ENCODE measurements at regions not wholly inside any gene's neighbourhood (a gene's known extent, or its start where the extent isn't known, plus 50 kb on each side); places are given as distances from the start of the nearest gene placed in this dataset.

DNA sequence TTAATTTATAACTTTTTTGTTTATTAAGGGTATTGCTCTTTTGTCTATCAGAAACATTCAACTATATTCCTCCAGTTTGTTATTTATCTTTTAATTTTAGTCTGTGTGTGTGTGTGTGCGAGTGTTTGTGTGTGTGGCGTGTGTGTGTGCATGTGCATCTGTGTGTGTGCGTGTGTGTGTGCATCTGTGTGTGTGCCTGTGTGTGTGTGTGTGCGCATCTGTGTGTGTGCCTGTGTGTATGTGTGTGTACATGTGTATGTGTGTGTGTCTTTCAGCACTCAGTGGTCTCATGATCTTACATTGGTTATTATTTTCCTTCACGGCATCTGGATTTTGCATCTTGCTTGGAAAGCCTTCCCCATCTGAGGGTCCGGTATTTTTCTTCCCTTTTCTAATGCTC lies 281.1 kb upstream of the RTL1 start:
- DNase-seq, result no peak

DNA sequence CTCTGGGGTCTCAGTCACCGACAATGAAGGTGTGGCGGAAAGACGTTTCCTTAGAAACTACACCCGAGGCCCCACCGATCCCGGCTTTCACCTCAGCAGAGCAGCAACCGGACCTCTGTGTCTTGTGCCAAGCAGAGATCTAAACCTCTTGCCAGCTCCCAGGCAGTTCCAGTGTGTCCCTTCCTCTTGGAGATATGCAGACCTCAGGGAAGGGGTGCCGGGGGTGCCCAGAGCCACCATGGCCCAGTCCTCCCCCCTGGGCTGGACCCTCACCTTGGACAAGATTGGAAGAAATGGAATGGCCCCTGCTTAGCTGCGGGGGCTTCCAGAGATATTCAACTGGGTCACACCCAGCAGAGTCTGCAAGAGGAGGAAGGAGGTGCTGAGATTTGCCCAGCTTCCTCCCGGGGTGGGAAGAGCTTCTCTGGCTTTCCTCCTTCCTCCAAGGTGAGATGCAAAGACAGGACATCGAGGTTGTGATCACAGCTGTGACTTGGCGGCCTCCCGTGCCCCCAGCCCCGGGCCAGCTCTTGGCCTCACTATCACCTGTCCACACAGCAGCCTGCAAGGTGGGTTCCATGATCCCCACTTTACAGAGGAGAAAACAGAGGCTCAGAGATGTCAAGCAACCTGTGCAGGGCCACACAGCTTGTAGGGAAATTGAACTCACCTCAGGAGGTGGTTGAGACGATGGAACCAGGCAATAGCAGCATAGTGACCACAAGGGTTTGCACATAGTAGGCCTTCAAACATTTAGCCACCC lies 281.7 kb upstream of the RTL1 start:
- no peak for DNase-seq

DNA sequence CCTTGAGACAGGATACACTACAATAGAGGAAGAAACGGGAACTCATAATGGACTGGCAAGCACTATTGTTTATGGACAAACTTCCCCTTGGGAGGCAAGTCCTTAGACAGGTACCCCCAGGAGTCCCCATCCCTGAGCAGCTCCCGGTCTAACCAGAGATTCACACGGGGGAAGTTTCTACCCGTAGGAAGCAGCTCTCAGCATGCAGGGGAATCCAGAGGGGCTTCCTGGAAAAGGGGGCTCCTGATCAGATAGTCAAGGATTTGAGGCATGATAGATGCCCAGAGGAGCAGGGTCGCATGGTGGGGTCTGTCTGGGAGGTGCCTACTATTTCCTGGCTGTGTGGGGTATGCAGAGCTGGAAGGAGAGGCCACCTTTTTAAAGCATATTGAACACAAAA lies 282.4 kb upstream of the RTL1 start:
- DNase-seq, result no peak

DNA sequence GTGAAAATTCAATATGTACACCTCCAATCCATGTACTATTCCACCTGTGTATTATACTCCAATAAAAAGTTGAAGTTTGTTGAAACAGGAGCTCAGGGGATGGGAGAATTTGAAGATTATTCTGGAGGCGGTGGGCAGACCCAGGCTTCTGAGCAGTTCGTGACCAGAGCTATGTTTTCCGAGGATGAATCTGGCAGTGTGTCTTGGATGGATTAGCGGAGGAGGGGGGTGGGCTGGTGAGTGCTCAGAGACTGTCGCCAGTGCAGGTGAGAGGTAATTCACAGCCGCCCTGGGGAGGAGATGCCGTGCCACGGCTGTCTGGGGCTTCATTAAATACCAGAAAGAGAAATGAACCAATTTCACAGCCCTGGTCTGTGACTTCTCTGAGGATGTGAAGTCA lies 283.0 kb upstream of the RTL1 start:
- DNase-seq, result no peak

DNA sequence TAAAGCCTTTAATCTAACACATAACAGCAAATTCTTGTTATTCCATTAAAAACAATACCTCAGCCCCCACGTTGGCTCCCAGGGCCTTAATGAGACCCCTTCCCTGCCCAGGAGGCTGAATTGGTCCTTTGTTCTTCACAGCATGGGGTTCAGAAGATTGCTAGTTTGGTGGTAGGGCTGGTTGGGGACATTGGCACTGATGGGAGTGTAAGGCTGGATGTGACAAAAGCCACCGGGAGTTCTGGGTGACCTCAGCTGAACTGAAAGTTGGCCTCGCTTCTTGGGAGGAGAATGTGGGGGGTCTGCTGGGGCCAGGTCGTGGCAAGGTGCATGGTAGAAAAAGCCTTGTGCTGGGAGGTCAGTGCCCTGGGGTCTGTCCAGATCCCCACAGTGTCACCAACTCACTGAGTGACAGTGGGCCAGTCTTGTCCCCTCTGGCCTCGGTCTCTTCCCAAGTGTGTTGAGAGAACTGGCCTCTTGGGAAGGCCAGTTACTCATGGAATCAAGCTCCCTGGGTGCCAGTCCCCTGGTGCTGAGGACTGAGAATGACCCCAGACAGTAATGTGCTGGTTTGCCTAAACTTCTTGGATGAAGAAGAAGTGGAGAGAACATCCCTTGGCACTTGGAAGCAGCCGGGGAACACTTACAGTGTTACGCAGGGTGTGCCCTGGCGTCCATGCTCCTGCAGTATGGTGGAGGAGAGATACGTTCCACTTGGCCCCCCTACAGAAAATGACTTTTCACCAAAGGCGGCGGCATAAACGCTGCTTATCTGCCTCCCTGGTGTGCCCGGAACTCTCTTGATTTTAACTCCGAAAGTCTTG lies 283.7 kb upstream of the RTL1 start:
- DNase-seq, result no peak

DNA sequence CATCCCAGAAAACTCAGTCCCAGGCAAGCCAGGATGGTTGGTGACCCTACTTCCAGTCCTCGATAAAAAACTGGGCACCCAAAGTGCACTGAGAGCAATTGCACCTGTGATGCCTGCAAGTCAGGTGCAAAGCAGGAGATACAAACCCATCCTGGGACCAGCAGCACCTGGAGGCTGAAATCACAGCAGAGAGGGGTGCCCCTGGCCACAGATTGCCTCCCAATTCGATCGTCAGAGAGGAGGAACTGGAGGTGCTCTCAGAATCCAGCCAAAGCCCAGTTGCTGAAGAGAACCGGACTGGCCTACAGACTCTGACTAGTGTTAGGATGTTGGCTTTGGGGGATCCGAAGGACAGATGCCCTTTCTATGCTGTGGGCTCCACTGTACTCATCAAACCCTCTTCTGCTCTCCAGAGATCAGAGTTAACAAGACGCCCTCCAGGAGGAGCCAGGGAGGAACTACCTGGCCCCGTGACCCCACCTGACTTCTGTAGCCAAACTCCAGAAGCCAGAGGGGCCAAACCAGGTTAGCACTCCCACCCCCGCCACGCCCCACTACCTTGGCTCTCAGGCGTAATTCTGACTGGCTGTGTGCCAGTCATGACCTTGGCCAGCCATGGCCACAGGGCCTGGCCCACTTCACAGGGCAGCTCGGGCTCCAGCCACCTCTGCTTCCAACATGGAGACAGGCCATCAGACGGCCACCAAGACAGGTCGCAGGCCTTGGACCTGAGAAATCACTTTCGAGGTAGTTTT lies 284.5 kb upstream of the RTL1 start:
- no peak for DNase-seq

DNA sequence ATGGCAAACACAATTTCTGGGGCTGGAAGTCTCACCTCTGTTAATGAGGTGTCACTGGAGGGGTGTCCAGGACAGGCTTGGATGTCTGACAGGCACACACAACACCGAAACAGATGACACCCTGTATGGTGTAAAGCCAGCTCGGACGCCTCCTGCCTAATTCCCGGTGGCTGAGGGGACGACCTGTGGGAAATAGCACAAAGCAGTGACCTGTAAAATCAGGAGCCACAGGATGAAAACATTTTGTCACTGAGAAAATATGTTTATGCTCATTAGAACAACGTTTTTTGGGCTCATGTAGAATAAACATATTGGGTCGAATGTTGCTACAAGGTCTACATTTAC lies 285.0 kb upstream of the RTL1 start:
- no peak for DNase-seq

DNA sequence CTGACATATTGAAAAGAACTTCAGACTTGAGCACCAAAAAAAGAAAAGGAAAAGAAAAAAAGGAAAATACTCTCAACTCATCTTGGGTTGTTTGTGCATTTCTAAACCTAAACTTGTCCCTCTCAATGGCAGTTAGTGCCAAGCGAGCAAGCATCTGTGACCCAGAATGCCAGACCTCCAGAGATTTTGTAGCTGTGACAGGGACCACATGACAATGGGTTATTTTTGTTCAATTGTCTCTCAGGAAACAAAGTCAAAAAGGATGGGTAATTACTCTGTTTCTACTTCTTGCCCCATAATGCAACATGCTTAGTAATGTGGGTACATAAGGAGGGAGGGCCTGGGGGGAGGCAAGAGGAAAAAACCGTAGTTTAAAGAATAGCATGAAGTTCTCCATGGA lies 285.7 kb upstream of the RTL1 start:
- no peak for DNase-seq

DNA sequence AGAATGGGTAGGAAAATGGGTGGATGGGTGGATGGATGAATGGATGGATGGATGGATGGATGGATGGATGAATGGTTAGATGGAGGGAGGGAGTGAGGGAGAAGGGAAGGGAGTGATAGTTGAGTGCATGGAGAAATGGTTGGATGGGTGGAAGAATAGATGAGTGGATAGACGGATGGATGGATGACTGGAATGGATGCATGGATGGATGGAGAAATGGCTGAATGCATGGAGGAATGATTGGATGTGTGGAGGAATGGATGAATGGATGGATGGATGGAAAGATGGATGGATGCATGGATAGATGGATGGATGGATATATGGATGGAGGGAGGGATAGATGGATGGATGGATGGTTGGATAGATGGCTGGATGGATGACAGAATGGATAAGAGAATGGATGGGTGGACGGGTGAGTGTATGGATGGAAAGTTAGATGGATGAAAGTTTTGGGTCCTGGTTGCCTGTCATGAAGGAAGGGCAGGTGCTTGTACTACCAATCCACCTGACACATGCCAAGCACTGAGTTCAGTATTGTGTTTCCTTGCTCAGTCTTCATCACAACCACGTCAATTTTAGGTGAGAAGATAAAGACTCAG lies 286.5 kb upstream of the RTL1 start:
- DNase-seq, result no peak

DNA sequence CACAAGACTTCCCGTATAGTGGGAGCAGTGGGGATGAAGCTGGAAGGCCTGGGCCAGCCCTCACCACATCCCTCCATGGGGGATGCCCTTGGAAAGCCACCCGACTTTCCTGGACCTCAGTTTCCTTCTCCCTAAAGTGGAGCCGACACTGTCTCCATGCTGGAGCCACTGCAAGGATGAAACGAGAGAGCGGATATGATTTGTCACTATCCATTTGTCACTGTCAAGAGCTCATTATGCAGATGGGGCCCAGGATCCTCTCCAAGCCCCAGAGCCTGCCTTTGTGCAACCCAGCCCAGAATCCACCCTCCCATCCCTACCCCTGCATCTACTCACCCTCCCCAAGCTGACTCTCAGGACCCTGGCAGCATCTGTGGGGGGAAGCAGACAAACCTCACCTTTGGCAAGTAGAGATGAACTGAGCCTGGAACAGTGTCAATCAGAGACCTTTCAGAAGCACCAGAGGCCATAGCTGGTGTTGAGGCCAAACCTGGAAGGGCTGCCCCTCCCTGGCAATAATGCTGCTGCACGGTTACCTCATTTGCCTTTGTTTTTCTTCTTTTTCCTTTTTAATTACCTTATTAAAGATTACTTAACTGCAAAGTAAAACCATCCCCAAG lies 287.7 kb upstream of the RTL1 start:
- DNase-seq, result no peak

DNA sequence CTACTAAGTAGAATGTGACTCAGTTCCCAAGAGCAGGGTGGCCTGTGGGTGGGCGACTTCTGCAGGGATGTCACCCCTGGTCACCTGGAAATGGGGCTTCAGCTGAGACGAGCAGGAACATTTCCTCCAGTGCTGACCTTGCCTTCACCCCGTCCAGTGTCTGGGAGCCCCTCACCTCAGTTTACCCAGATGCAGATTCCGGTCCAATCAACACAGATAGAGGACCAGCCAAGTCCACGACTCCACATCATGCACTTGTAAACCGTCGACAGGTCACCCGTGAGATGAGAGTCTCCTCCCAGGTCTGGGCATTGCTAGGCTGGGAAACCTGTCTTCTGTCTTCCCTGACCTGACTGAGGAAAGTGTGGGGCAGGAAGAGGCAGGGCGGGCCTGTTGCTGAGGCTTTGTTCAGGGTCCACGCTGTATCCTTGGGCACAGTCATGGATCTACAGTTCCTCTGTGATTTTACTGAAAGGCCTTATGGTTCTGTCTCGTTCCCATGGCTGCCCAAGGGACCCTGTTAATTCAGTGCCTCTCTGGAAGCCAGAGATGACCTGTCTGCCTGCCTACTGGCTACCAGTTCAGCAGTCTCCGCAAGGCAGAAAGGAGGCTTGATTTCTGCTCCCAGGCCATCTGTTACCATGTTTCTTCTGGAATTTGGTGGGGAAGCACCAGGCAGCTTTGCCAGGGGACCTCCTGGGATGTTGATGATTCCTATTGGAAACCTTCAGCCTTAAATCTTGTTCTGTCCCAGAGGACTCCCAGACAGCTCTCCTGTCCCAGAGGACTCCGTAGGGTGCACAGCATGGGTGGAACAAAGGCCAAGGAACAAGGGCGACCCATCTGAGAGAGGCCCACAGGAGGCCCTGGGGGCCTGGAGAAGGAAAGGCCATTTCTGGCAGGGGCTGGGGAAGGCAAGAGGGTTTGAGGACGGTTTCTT lies 288.5 kb upstream of the RTL1 start:
- DNase-seq, result no peak

DNA sequence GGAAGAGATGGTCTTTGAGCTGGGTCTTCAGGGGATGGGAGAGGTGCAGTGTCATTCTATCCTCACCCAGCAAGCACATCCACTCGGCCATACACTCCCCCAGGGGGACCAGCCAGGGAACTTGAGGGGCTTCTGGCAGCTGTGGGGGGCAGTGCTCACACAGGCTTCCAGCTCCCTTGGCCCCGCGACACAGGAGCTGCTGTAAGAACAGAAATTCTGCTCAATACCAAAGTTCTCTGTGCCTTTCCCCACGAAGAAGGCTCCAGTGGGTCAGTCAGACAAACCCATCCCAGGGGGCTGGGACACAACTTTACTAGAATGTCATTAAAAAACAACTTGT lies 289.1 kb upstream of the RTL1 start:
- DNase-seq, result no peak

DNA sequence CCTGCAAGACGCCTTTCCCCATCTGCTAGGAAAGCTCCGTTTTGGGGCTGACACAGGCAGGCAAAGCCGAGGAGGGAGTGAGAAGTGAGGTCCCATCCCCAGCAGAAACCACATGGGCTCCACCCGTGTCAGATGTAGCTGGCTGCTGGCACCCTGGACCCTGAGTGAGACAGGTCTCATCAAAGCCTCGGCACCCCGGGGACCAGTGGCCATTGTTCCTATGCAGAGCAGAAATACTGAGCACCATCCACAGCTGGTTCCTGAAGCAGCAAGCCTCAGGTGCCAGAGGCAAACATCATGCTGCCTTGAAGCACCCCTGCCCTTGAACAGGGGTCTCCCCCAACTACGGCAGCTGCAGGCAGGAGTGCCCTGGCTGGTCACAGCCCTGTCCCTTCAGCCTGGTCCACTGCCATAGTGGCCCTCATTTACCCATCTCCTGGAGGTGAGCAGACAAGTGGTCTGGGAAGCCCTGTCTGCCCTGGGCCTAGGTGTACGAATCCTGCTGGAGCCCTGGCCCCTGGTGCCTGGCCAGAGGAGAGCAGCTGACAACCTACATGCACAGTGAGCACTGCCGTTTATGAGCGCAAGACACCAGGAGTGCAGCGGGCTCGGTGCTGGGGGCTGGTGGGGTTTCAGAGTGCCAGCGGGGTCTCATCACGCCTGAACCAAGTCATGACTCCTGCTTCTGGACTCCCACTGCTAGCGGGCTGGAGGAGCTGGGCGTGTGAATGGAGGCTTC lies 289.8 kb upstream of the RTL1 start:
- no peak for DNase-seq

DNA sequence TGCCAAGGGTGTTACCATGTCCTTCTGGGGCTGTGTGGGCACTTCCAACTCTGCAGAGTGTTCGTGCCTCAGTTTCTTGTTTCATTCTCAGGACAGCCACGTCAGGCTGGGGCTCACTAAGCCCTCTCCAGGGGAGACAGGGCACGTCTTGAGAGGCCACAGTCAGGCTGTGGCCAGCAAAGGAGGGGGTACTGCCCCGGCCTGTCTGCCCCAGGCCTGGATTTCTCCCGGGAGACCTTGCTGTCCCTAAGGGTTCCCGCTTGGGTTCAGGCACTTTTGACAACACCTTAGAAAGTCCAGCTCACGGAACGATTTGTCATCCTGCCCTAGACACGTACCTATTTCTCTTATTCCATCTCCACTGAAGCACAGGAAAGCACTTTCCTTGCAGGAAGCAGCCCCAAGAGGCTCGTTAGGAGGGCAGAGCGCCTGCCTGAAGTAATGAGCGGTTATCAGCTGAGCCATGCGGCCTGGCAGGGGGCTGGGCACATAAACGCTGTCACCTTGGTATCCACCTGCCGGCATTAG lies 290.4 kb upstream of the RTL1 start:
- no peak for DNase-seq

DNA sequence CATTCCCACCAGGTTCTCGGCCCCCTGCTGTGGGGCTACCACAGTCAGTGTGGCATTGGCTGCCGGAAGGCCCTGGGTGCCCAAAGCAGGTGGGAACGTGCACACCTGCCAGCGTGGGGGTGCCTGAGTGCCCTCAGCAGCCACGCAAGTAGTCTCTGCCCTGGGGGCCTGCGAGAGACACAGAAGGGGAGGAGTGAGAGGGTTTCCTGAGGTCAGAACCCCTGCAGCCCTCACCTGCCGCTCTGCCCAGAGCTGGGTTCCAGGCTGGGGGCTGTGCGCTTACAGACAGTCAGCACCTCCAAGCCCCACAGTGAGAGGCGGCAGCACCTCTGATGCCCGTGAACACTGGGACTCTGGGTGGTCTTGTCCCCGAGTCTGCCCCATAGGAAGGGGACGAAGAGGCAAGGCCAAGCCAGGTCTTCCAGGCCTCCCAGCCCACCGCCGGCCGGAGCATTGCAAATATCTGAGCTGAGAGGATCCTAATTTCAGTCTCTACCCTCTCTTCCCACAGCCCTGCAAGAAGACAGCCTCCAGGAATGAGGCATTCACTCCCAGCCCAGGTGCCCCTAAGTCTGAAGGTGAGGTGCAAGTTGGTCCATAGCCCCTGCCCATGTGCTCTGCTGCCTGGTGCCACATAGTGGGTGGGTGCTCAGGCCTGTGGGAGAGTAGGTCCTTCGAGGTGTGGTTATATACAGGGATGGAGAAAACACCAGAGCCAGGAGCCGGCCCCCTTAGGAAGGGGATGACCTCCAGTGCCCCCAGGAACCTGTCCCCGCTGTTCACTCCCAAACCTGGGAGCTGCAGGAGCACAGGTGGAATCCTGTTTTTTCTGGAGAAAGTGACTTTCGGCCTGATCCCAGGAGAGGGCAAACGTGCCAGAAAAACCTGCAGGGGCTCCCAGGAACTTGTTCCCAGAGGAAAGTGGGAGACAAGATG lies 291.1 kb upstream of the RTL1 start:
- DNase-seq, result no peak

DNA sequence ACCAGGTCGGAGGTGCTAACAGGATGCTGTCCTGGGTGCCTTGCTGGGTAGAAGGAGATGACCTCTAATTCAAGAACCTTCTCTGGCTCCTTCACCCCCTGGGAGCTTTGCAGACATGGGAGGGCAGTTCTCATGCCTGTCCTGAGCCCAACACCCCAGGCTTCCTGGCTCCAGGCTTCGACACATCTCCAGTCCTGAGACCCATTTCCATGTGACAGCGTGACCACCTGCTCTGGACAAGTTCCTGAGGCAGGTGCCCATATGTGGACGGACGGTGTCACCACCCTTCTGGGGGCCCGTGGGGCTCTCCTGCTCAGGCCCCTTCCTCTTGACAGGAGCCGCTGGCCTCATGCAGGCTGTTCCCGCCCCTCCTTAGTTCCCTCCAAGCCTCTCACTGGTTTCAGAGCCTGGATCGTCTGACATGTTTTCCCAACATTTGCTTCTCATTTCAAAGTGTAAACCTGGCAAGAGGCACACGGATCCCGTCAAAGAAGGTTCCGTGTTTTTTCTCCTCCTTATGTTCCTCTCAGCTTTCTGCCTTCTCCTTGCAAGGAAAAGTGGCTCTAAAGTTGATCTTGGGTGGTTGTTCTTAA lies 291.9 kb upstream of the RTL1 start:
- no peak for DNase-seq

DNA sequence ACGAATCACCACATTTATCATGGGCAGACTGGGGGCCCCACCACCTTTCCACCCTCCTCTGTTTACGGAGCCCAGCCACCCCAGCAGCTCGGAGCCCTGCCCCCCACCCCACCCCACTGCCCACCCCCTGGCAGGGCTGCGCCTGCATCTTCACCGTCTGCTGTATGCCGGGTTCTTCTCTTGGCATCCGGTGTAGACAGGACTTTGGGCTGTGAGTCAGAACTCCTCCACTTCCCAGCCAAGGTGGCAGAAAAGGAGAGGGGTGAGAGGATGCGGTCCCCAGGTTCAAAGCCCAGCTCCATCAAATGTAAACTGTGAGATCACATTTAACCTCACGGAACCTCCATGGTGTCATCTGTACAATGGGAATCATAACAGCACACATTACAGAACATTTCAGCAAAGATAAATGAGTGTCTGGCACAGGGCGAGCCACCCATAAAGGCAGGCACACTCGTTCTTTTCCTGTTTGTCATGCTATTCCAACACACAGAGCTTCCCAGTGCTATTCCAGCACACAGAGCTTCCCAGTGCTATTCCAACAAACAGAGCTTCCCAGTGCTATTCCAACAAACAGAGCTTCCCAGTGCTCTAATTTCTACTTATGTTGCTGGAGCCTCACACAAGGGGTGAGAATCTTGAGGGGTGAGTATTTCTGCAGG lies 292.7 kb upstream of the RTL1 start:
- DNase-seq, result no peak

DNA sequence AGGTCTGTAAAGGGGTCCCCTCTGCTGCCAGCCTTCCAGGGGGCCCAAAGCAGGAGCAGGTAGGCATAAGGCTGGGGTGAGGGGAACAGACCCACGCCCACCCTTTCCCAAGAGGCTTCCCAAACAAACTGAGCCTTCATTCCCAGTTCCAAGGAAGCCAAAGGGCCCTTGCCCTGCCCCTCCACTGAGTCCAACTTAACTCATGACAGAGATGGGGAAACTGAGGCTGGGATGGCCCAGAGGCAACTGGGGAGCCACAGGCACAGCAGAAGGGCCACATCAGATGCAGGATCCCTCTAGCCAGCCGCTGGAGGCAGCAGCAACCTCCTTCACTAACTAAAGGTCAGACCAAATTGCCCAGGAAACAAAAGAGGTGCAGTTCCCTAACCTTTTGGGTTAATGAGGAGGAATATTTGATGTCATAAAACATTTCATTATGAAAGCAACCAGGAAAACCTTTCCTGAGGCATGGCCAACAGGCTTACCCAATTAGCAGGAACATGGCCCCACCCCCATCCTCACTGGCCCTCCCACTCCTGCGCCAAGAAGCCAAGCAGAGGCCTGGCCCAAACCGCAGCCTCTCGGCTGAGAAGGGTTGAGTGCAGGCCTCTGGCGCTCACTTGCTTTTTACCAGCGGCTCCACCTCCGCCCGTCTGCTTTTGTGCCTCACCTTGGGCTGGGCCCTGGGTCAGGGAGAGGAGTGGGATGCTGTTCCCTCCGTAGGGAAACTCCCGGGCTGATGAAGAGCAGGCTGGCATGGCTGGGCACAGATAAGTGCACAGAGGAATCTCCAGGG lies 293.5 kb upstream of the RTL1 start:
- DNase-seq, result no peak

All from activated naive CD4-positive, alpha-beta T cell (primary cell).